ENCODE measurements at regions not wholly inside any gene's neighbourhood (a gene's known extent, or its start where the extent isn't known, plus 50 kb on each side); places are given as distances from the start of the nearest gene placed in this dataset.

GRCh38 chr4:37737466-37737865, 51.3 kb upstream of the RELL1 start:
- peak; percentile 71 for DNase-seq
